Body of pancreas (tissue), 4 donors: ENCODE measurements at regions not wholly inside any gene's neighbourhood (a gene's known extent, or its start where the extent isn't known, plus 50 kb on each side); places are given as distances from the start of the nearest gene placed in this dataset.

Experiments used
- ATAC-seq: fragments of 150-250 bp; one replicate; pipeline ENCODE4 v1.9.1; 2016
- DNase-seq, 4 donors: peaks; one replicate each; pipeline ENCODE4 v3.0.0-alpha.2; 2019
- H3K27ac ChIP-seq, 4 donors: fragments of 200-600 bp; sonication (generic); 1 replicate in 3 of 4; 2 replicates in 1 of 4; pipeline versions ENCODE4 v1.5.1 to v1.6.1; 2016 to 2019; ENCODE audit warnings: mild to moderate bottlenecking in 1 of 4, mixed read lengths in 1 of 4, moderate library complexity in 1 of 4
- H3K27me3 ChIP-seq, 2 donors: fragments of 200-600 bp; sonication (generic); one replicate each; pipeline ENCODE4 v1.6.0; 2016; ENCODE audit warnings: mild to moderate bottlenecking in 1 of 2
- H3K36me3 ChIP-seq, 2 donors: fragments of 200-600 bp; sonication (generic); replicated peaks in 1 of 2; 2 replicates each; pipeline ENCODE4 v1.5.1; 2016; ENCODE audit warnings: low read depth in 2 of 2; ENCODE audit not compliant: insufficient read depth in 1 of 2
- H3K4me1 ChIP-seq: fragments of 200-600 bp; sonication (generic); one replicate; pipeline ENCODE4 v1.6.0; 2016
- H3K4me3 ChIP-seq, 2 donors: fragments of 200-600 bp; sonication (generic); 1 replicate in 1 of 2; 2 replicates in 1 of 2; pipeline ENCODE4 v1.5.1; 2016 to 2019
- H3K9me3 ChIP-seq, 3 donors: fragments of 200-600 bp; sonication (generic); 1 replicate in 2 of 3; 2 replicates in 1 of 3; pipeline ENCODE4 v1.5.1; 2016
- CTCF ChIP-seq, 7 experiments: fragments of 450-650 bp in 4 of 7; fragments of 200-600 bp in 3 of 7; sonication (generic) in 3 of 7; IDR thresholded peaks; one replicate each; pipeline ENCODE4 v1.5.1; 2016 to 2019; ENCODE audit warnings: antibody characterized with exemption in 7 of 7
- POLR2A ChIP-seq, 3 donors: fragments of 450-650 bp; IDR thresholded peaks; one replicate each; pipeline ENCODE4 v1.6.1; 2016; ENCODE audit warnings: antibody characterized with exemption in 3 of 3, mild to moderate bottlenecking in 2 of 3
- WGBS, 2 donors: methylation state at CpG; one replicate each; pipeline ENCODE4 v1.1.5; 2017; 5-methylcytosine and 5-hydroxymethylcytosine counted together
- intact Hi-C: fragments of 100-400 bp; cut with DNase I; formaldehyde crosslinking; loops from one replicate; pipeline ENCODE4 v1.15.1; 2023

DNA sequence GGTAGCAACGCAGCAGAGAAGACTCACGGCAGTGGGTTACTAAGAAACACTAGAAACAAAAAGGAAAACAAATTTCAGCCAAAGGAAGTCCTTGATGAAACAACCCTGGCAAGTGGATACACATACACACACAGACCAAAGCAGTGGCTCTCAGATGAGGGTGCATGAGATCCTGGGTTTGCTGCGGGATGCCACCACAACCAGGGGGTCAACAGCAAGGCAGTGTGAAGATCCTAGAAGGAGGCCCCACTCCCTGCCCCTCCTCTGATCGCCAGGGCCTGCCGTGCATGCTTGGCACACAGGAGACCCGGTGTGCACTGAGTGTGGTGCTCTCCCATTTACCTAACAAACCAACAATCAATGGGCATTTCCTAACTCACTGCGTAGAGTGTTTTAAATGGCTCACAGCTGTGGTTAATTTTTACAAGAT, 252.3 kb upstream of the KLF14 start:
- H3K27me3 ChIP-seq = no peaks in the 10 kb centered on the region
- peak; percentile 54 for ATAC-seq
- no peak overlapping the region for H3K4me3 ChIP-seq
- TF ChIP-seq POLR2A (IDR thresholded peaks at IDR 0.05) (no peak), CTCF (IDR thresholded peaks at IDR 0.05) (no peak)
- H3K9me3 ChIP-seq = no peaks in the 10 kb centered on the region
- DNase-seq = no peak
- WGBS, 2 donors = 62 to 65% methylated on average over 7 of the region's 7 CpGs
- peaks cover 45% of the 10 kb centered on the region for H3K4me1 ChIP-seq
- intact Hi-C loops = loop anchor here (10.0 kb wide), 1 partner anchor 59 kb away; no protein-coding TSS in a partner anchor
- H3K36me3 ChIP-seq = peaks cover 0 to 4% of the 10 kb centered on the region in 2 donors
- peak overlapping the region in 2 of 4 donors; percentile 24 to 29 for H3K27ac ChIP-seq

DNA sequence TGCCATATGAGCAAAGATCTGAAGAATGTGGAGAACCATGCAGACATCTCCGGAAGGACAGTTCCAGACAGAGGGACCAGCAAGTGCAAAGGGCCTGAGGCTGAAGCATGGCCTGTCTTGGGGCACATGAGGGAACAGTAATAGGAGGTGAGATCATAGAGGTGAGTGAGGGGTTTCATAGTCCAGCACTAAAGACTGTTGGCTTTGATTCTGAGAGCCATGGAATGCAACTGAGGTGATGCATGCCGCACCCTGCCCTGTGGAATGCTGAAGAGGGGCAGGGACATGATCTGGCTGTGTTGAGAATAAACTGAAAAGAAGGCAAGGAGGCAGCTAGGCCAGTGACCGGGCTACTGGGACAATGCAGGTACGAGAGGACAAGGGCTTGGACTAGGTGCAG, 253.1 kb upstream of the KLF14 start:
- Histone ChIP-seq H3K27me3 (no peaks in the 10 kb centered on the region), H3K9me3 (no peaks in the 10 kb centered on the region), H3K36me3 (peaks cover 0 to 4% of the 10 kb centered on the region in 2 donors), H3K4me1 (peaks cover 51% of the 10 kb centered on the region), H3K27ac (peak overlapping the region in 1 of 4 donors; percentile 24), H3K4me3 (no peak overlapping the region)
- intact Hi-C loops = loop anchor here (10.0 kb wide), 1 partner anchor 58 kb away; no protein-coding TSS in a partner anchor
- WGBS, 2 donors = 91% methylated on average over 4 of the region's 4 CpGs
- DNase-seq (no peak), ATAC-seq (no peak)
- TF ChIP-seq POLR2A (IDR thresholded peaks at IDR 0.05) = no peak
- no peak for TF ChIP-seq CTCF (IDR thresholded peaks at IDR 0.05)

GRCh38 chr7:130988443-130988842, 254.4 kb upstream of the KLF14 start:
- intact Hi-C loops = loop anchor here (10.0 kb wide), 1 partner anchor 56 kb away; no protein-coding TSS in a partner anchor
- peaks cover 0 to 2% of the 10 kb centered on the region in 2 donors for H3K36me3 ChIP-seq
- 50 to 54% methylated on average over 5 of the region's 5 CpGs for WGBS, 2 donors
- H3K9me3 ChIP-seq = no peaks in the 10 kb centered on the region
- no peak overlapping the region for H3K4me3 ChIP-seq
- no peak overlapping the region for H3K27ac ChIP-seq
- peaks cover 50% of the 10 kb centered on the region for H3K4me1 ChIP-seq
- ATAC-seq = no peak
- TF ChIP-seq POLR2A (IDR thresholded peaks at IDR 0.05) (no peak), CTCF (IDR thresholded peaks at IDR 0.05) (no peak)
- H3K27me3 ChIP-seq = no peaks in the 10 kb centered on the region
- no peak for DNase-seq

GRCh38 chr7:130989101-130989795, 255.2 kb upstream of the KLF14 start:
- Histone ChIP-seq H3K9me3 (no peaks in the 10 kb centered on the region), H3K4me1 (peaks cover 58% of the 10 kb centered on the region), H3K36me3 (no peaks in the 10 kb centered on the region), H3K4me3 (no peak overlapping the region), H3K27me3 (no peaks in the 10 kb centered on the region), H3K27ac (no peak overlapping the region)
- ATAC-seq (no peak), DNase-seq (no peak)
- WGBS, 2 donors = 85 to 92% methylated on average over 2 of the region's 2 CpGs
- TF ChIP-seq POLR2A (IDR thresholded peaks at IDR 0.05) = no peak
- TF ChIP-seq CTCF (IDR thresholded peaks at IDR 0.05) = no peak
- intact Hi-C loops = loop anchor here (10.0 kb wide), 1 partner anchor 56 kb away; no protein-coding TSS in a partner anchor
